ENCODE measurements at regions not wholly inside any gene's neighbourhood (a gene's known extent, or its start where the extent isn't known, plus 50 kb on each side); places are given as distances from the start of the nearest gene placed in this dataset.

- Histone ChIP-seq H3K27ac (no peak overlapping the region), H3K4me3 (no peak overlapping the region)
- WGBS, 2 donors, result 95 to 97% methylated on average over 8 of the region's 8 CpGs
These were observed 186.6 kb upstream of the FOXQ1 start for GRCh38 chr6:1125297-1125696.

DNA sequence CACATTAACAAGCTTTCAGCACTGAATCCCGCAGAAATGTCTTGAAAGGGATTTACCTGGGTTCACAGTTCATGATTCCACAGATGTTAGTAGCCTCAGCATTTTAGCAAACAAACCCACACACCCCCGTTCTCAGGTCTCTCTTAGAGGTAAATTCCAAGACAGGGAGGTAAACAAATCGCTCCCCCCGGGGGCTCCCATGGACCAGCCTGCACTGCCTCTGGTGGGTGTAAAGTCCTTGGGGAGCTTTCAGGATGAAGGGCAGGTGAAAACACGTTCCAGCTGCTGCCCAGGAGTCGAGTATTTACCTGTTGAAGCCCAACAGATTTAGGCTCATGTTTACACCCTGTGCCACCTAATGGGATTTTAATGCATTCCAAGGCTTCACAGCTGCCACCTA lies 187.0 kb upstream of the FOXQ1 start:
- H3K36me3 ChIP-seq, result no peaks in the 10 kb centered on the region
- no peak for DNase-seq (ENCODE audit: low spot score in 2 of 2)
- H3K4me1 ChIP-seq, result peaks cover 0 to 10% (median 0%) of the 10 kb centered on the region in 4 donors
- TF ChIP-seq, protein P1, sequence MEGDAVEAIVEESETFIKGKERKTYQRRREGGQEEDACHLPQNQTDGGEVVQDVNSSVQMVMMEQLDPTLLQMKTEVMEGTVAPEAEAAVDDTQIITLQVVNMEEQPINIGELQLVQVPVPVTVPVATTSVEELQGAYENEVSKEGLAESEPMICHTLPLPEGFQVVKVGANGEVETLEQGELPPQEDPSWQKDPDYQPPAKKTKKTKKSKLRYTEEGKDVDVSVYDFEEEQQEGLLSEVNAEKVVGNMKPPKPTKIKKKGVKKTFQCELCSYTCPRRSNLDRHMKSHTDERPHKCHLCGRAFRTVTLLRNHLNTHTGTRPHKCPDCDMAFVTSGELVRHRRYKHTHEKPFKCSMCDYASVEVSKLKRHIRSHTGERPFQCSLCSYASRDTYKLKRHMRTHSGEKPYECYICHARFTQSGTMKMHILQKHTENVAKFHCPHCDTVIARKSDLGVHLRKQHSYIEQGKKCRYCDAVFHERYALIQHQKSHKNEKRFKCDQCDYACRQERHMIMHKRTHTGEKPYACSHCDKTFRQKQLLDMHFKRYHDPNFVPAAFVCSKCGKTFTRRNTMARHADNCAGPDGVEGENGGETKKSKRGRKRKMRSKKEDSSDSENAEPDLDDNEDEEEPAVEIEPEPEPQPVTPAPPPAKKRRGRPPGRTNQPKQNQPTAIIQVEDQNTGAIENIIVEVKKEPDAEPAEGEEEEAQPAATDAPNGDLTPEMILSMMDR (IDR thresholded peaks at IDR 0.05), result no peak
- TF ChIP-seq EP300 (IDR thresholded peaks at IDR 0.05) (no peak), POLR2A (IDR thresholded peaks at IDR 0.05) (no peak)
- H3K9me3 ChIP-seq, result no peaks in the 10 kb centered on the region
- WGBS, 2 donors, result 71 to 87% methylated on average over 6 of the region's 6 CpGs
- no peak overlapping the region for H3K4me3 ChIP-seq
- H3K27ac ChIP-seq, result no peak overlapping the region
- H3K27me3 ChIP-seq, result no peaks in the 10 kb centered on the region

More at GRCh38 chr6:1125297-1125696, 186.6 kb upstream of the FOXQ1 start:
- Histone ChIP-seq H3K36me3 (no peaks in the 10 kb centered on the region), H3K9me3 (no peaks in the 10 kb centered on the region), H3K27me3 (no peaks in the 10 kb centered on the region), H3K4me1 (peaks cover 0 to 10% (median 0%) of the 10 kb centered on the region in 4 donors)
- DNase-seq (ENCODE audit: low spot score in 2 of 2), result no peak
- no peak for TF ChIP-seq EP300 (IDR thresholded peaks at IDR 0.05)
- TF ChIP-seq, protein P1 (IDR thresholded peaks at IDR 0.05), result no peak
- TF ChIP-seq POLR2A (IDR thresholded peaks at IDR 0.05), result no peak

GRCh38 chr6:1123386-1124375 lies 188.2 kb upstream of the FOXQ1 start:
- no peak overlapping the region for H3K4me3 ChIP-seq
- DNase-seq (ENCODE audit: low spot score in 2 of 2), result no peak
- no peaks in the 10 kb centered on the region for H3K27me3 ChIP-seq
- WGBS, 2 donors, result 86 to 88% methylated on average over 5 of the region's 5 CpGs
- H3K9me3 ChIP-seq, result no peaks in the 10 kb centered on the region
- peaks cover 0 to under 1% (median 0%) of the 10 kb centered on the region in 4 donors for H3K4me1 ChIP-seq
- no peaks in the 10 kb centered on the region for H3K36me3 ChIP-seq
- TF ChIP-seq POLR2A (IDR thresholded peaks at IDR 0.05) (no peak), EP300 (IDR thresholded peaks at IDR 0.05) (no peak)
- TF ChIP-seq, protein P1 (IDR thresholded peaks at IDR 0.05), result no peak
- H3K27ac ChIP-seq, result no peak overlapping the region

GRCh38 chr6:1122083-1122482 lies 189.8 kb upstream of the FOXQ1 start:
- Histone ChIP-seq H3K27me3 (no peaks in the 10 kb centered on the region), H3K36me3 (no peaks in the 10 kb centered on the region), H3K4me3 (no peak overlapping the region), H3K9me3 (no peaks in the 10 kb centered on the region), H3K4me1 (peaks cover 0 to 7% (median 0%) of the 10 kb centered on the region in 4 donors), H3K27ac (no peak overlapping the region)
- DNase-seq (ENCODE audit: low spot score in 2 of 2), result no peak
- WGBS, 2 donors, result 91 to 96% methylated on average over 4 of the region's 4 CpGs
- TF ChIP-seq, protein P1 (IDR thresholded peaks at IDR 0.05), result no peak
- TF ChIP-seq EP300 (IDR thresholded peaks at IDR 0.05) (no peak), POLR2A (IDR thresholded peaks at IDR 0.05) (no peak)

GRCh38 chr6:1118287-1118647 lies 193.6 kb upstream of the FOXQ1 start:
- H3K4me3 ChIP-seq, result no peak overlapping the region
- no peak for DNase-seq (ENCODE audit: low spot score in 2 of 2)
- no peak for TF ChIP-seq EP300 (IDR thresholded peaks at IDR 0.05)
- no peak for TF ChIP-seq POLR2A (IDR thresholded peaks at IDR 0.05)
- TF ChIP-seq, protein P1 (IDR thresholded peaks at IDR 0.05), result no peak
- WGBS, 2 donors, result 39 to 51% methylated on average over 2 of the region's 2 CpGs
- no peaks in the 10 kb centered on the region for H3K36me3 ChIP-seq
- H3K27ac ChIP-seq, result no peak overlapping the region
- H3K27me3 ChIP-seq, result no peaks in the 10 kb centered on the region
- peaks cover 0 to 7% (median 0%) of the 10 kb centered on the region in 4 donors for H3K4me1 ChIP-seq
- no peaks in the 10 kb centered on the region for H3K9me3 ChIP-seq

Data from tibial nerve (tissue), 4 donors.